ENCODE measurements at regions not wholly inside any gene's neighbourhood (a gene's known extent, or its start where the extent isn't known, plus 50 kb on each side); places are given as distances from the start of the nearest gene placed in this dataset.

DNA sequence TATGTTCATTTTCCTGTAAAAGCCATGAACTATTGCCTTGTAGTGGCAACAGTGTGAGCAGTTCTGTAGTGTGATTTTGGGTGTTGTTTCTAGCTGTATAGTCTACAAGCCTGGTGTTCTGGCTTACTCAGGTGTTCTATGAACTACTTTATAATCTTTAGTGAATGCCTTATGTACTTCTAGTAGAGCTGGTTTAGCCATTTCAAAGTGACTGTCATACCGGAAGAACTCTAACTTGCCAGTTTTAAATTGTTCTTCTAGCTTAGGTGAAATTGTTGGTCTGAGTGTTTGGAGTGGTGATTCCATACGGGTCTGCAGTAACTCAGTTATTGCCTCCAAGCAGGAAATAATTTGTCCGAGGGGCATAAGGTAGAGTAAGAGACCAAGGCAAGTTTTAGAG, 150.2 kb upstream of the ZNF184 start:
- TF ChIP-seq, protein P1, sequence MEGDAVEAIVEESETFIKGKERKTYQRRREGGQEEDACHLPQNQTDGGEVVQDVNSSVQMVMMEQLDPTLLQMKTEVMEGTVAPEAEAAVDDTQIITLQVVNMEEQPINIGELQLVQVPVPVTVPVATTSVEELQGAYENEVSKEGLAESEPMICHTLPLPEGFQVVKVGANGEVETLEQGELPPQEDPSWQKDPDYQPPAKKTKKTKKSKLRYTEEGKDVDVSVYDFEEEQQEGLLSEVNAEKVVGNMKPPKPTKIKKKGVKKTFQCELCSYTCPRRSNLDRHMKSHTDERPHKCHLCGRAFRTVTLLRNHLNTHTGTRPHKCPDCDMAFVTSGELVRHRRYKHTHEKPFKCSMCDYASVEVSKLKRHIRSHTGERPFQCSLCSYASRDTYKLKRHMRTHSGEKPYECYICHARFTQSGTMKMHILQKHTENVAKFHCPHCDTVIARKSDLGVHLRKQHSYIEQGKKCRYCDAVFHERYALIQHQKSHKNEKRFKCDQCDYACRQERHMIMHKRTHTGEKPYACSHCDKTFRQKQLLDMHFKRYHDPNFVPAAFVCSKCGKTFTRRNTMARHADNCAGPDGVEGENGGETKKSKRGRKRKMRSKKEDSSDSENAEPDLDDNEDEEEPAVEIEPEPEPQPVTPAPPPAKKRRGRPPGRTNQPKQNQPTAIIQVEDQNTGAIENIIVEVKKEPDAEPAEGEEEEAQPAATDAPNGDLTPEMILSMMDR (IDR thresholded peaks at IDR 0.05; ENCODE audit: low read length): no peak
- no peak for TF ChIP-seq EZH2phosphoT487 (IDR thresholded peaks at IDR 0.05; ENCODE audit: low read length)
- TF ChIP-seq EZH2 (optimal IDR thresholded peaks at IDR 0.05; ENCODE audit: low read depth, low read length): no peak
